ENCODE measurements at regions not wholly inside any gene's neighbourhood (a gene's known extent, or its start where the extent isn't known, plus 50 kb on each side); places are given as distances from the start of the nearest gene placed in this dataset.
"Not testable (repeated sequence)": the region's sequence is repeated elsewhere in the genome, so short reads cannot be mapped to it uniquely, and the experiment has no call there.

DNA sequence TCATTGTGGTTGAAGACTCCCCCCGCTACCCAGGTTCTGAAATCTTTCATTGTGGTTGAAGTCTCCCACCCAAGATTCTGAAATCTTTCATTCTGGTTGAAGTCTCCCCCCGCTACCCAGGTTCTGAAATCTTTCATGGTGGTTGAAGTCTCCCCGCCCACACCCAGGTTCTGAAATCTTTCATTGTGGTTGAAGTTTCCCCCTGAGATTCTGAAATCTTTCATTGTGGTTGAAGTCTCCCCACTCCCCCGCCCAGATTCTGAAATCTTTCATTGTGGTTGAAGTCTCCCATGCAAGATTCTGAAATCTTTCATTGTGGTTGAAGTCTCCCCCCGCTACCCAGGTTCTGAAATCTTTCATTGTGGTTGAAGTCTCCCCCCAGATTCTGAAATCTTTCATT is 916.0 kb downstream of the BRD1 start:
- not testable (repeated sequence) for TF ChIP-seq SP1 (IDR thresholded peaks at IDR 0.05; ENCODE audit: low read depth); EZH2 (IDR thresholded peaks at IDR 0.05); TCF7L2 (IDR thresholded peaks at IDR 0.05; ENCODE audit: borderline replicate concordance, extremely low read depth, insufficient read depth, insufficient read length)
- TF ChIP-seq, protein P1, sequence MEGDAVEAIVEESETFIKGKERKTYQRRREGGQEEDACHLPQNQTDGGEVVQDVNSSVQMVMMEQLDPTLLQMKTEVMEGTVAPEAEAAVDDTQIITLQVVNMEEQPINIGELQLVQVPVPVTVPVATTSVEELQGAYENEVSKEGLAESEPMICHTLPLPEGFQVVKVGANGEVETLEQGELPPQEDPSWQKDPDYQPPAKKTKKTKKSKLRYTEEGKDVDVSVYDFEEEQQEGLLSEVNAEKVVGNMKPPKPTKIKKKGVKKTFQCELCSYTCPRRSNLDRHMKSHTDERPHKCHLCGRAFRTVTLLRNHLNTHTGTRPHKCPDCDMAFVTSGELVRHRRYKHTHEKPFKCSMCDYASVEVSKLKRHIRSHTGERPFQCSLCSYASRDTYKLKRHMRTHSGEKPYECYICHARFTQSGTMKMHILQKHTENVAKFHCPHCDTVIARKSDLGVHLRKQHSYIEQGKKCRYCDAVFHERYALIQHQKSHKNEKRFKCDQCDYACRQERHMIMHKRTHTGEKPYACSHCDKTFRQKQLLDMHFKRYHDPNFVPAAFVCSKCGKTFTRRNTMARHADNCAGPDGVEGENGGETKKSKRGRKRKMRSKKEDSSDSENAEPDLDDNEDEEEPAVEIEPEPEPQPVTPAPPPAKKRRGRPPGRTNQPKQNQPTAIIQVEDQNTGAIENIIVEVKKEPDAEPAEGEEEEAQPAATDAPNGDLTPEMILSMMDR (IDR thresholded peaks at IDR 0.05 in 2 of 3, conservative IDR thresholded peaks at IDR 0.05 in 1 of 3; ENCODE audit: borderline replicate concordance in 1 of 3, insufficient read depth in 1 of 3, low read depth in 2 of 3, low read length in 2 of 3): not testable (repeated sequence)
